Tibial artery (tissue), 4 donors: ENCODE measurements at regions not wholly inside any gene's neighbourhood (a gene's known extent, or its start where the extent isn't known, plus 50 kb on each side); places are given as distances from the start of the nearest gene placed in this dataset.

Experiments
- DNase-seq, 2 donors: peaks; one replicate each; pipeline ENCODE4 v3.0.0-alpha.2; 2019
- H3K27ac ChIP-seq, 2 donors: fragments of 200-600 bp; sonication (generic) in 1 of 2; 1 replicate in 1 of 2; 2 replicates in 1 of 2; pipeline ENCODE4 v1.5.1; 2018 to 2019; ENCODE audit warnings: mild to moderate bottlenecking in 1 of 2
- H3K27me3 ChIP-seq, 2 donors: fragments of 200-600 bp; sonication (generic) in 1 of 2; one replicate each; pipeline versions ENCODE4 v1.5.1 to v1.6.0; 2016 to 2019
- H3K36me3 ChIP-seq, 3 donors: fragments of 200-600 bp; sonication (generic) in 2 of 3; one replicate each; pipeline ENCODE4 v1.5.1; 2016 to 2019; ENCODE audit warnings: mild to moderate bottlenecking in 2 of 3
- H3K4me1 ChIP-seq, 4 donors: fragments of 200-600 bp; sonication (generic) in 2 of 4; 1 replicate in 3 of 4; 2 replicates in 1 of 4; pipeline ENCODE4 v1.5.1; 2016 to 2019
- H3K4me3 ChIP-seq, 2 donors: fragments of 200-600 bp; sonication (generic) in 1 of 2; 1 replicate in 1 of 2; 2 replicates in 1 of 2; pipeline ENCODE4 v1.5.1; 2018 to 2019; ENCODE audit warnings: mild to moderate bottlenecking in 2 of 2
- H3K9me3 ChIP-seq, 3 donors: fragments of 200-600 bp; sonication (generic) in 1 of 3; one replicate each; pipeline ENCODE4 v1.5.1; 2016 to 2019
- CTCF ChIP-seq, 2 experiments: fragments of 200-600 bp in 1 of 2; fragments of 450-650 bp in 1 of 2; IDR thresholded peaks; one replicate each; pipeline ENCODE4 v1.5.1; 2017 to 2019; ENCODE audit warnings: antibody characterized with exemption in 2 of 2, mild to moderate bottlenecking in 1 of 2, moderate library complexity in 1 of 2
- intact Hi-C: fragments of 100-400 bp; cut with DNase I; formaldehyde crosslinking; loops from one replicate; pipeline ENCODE4 v1.15.0; 2023; ENCODE audit warnings: low total_unique reads

- Histone ChIP-seq H3K9me3 (no peaks in the 10 kb centered on the region), H3K4me3 (no peak overlapping the region), H3K27me3 (peaks cover 0 to 8% of the 10 kb centered on the region in 2 donors), H3K36me3 (no peaks in the 10 kb centered on the region), H3K4me1 (no peaks in the 10 kb centered on the region), H3K27ac (no peak overlapping the region)
- intact Hi-C loops = no loop called here
- DNase-seq = peak in 1 of 2 donors; percentile 49
- TF ChIP-seq CTCF (IDR thresholded peaks at IDR 0.05) = no peak
These were observed 172.8 kb upstream of the B3GAT1 start for GRCh38 chr11:134584706-134585445.

GRCh38 chr11:134584001-134584561, 172.0 kb upstream of the B3GAT1 start:
- H3K4me1 ChIP-seq = no peaks in the 10 kb centered on the region
- intact Hi-C loops = no loop called here
- no peaks in the 10 kb centered on the region for H3K36me3 ChIP-seq
- TF ChIP-seq CTCF (IDR thresholded peaks at IDR 0.05) = no peak
- no peaks in the 10 kb centered on the region for H3K9me3 ChIP-seq
- no peak for DNase-seq
- no peak overlapping the region for H3K4me3 ChIP-seq
- peaks cover 0 to 8% of the 10 kb centered on the region in 2 donors for H3K27me3 ChIP-seq
- H3K27ac ChIP-seq = no peak overlapping the region

GRCh38 chr11:134583397-134583990, 171.5 kb upstream of the B3GAT1 start:
- no peak for DNase-seq
- no peak overlapping the region for H3K4me3 ChIP-seq
- TF ChIP-seq CTCF (IDR thresholded peaks at IDR 0.05) = no peak
- intact Hi-C loops = no loop called here
- no peaks in the 10 kb centered on the region for H3K4me1 ChIP-seq
- H3K27me3 ChIP-seq = peaks cover 0 to 8% of the 10 kb centered on the region in 2 donors
- H3K36me3 ChIP-seq = no peaks in the 10 kb centered on the region
- H3K27ac ChIP-seq = no peak overlapping the region
- no peaks in the 10 kb centered on the region for H3K9me3 ChIP-seq

GRCh38 chr11:134582770-134583095, 170.7 kb upstream of the B3GAT1 start:
- no peaks in the 10 kb centered on the region for H3K36me3 ChIP-seq
- no peaks in the 10 kb centered on the region for H3K4me1 ChIP-seq
- H3K4me3 ChIP-seq = no peak overlapping the region
- peaks cover 0 to 11% of the 10 kb centered on the region in 2 donors for H3K27me3 ChIP-seq
- DNase-seq = no peak
- TF ChIP-seq CTCF (IDR thresholded peaks at IDR 0.05) = no peak
- H3K27ac ChIP-seq = no peak overlapping the region
- intact Hi-C loops = no loop called here
- H3K9me3 ChIP-seq = no peaks in the 10 kb centered on the region

GRCh38 chr11:134581966-134582769, 170.1 kb upstream of the B3GAT1 start:
- Histone ChIP-seq H3K36me3 (no peaks in the 10 kb centered on the region), H3K9me3 (no peaks in the 10 kb centered on the region), H3K4me1 (no peaks in the 10 kb centered on the region), H3K4me3 (no peak overlapping the region), H3K27ac (no peak overlapping the region), H3K27me3 (peaks cover 0 to 11% of the 10 kb centered on the region in 2 donors)
- no peak for DNase-seq
- TF ChIP-seq CTCF (IDR thresholded peaks at IDR 0.05) = no peak
- intact Hi-C loops = no loop called here
